ENCODE measurements at regions not wholly inside any gene's neighbourhood (a gene's known extent, or its start where the extent isn't known, plus 50 kb on each side); places are given as distances from the start of the nearest gene placed in this dataset.

GRCh38 chr6:163695414-163695864 lies 280.9 kb downstream of the QKI start:
- Histone ChIP-seq H4K20me1 (no peaks in the 10 kb centered on the region), H3K9me3 (replicated peaks in 1 of 11) (0 out of 22 replicates have a peak, but pooled peaks cover 0 to 7% (median 0%) of the 10 kb centered on the region in 11 experiments), H3K27ac (no peak overlapping the region), H3K36me3 (no peaks in the 10 kb centered on the region), H3K9ac (no peak overlapping the region), H3K4me3 (no peak overlapping the region), H3K4me1 (peaks cover 0 to 41% (median 5%) of the 10 kb centered on the region in 10 experiments; a peak in 10 of 20 replicates), H3K4me2 (peak overlapping the region in 4 of 11 experiments; percentile 30 to 86 (median 66); a peak in 7 of 22 replicates), H3K27me3 (no peaks in the 10 kb centered on the region)
- TF ChIP-seq Cebpa-rat (IDR thresholded peaks at IDR 0.05), result no peak

DNA sequence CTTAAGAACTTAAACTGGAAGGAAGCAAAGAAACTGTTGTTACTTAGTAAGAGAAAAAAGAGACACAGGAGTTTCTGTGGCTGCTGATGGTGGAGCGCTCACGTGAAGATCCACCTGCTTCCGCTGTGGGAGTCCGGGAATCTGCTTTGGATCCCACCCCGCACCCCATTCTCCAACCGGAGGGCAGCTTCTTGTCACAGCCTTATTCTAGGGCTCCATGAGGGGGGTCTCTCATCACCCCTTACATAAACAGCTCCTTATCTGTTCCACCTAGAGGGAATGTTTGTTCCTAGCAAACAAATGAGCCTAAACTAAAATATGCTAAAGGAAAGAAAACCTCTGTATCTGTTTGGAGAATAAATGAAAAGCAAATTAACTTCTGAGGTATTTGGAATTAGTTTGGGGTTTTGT lies 280.5 kb downstream of the QKI start:
- Histone ChIP-seq H4K20me1 (no peaks in the 10 kb centered on the region), H3K9ac (no peak overlapping the region), H3K36me3 (no peaks in the 10 kb centered on the region), H3K27me3 (no peaks in the 10 kb centered on the region), H3K27ac (no peak overlapping the region), H3K4me3 (no peak overlapping the region), H3K4me2 (no peak overlapping the region; a peak in 1 of 22 replicates), H3K4me1 (peaks cover 0 to 39% (median 5%) of the 10 kb centered on the region in 10 experiments; a peak in 10 of 20 replicates), H3K9me3 (replicated peaks in 1 of 11) (0 out of 22 replicates have a peak, but pooled peaks cover 0 to 7% (median 0%) of the 10 kb centered on the region in 11 experiments)
- TF ChIP-seq Cebpa-rat (IDR thresholded peaks at IDR 0.05), result no peak

GRCh38 chr6:163694072-163694471 lies 279.6 kb downstream of the QKI start:
- Histone ChIP-seq H3K36me3 (no peaks in the 10 kb centered on the region), H3K9ac (no peak overlapping the region), H3K4me1 (peaks cover 0 to 39% (median 5%) of the 10 kb centered on the region in 10 experiments; a peak in 10 of 20 replicates), H3K4me3 (no peak overlapping the region), H4K20me1 (no peaks in the 10 kb centered on the region), H3K4me2 (no peak overlapping the region), H3K27ac (no peak overlapping the region), H3K9me3 (replicated peaks in 1 of 11) (0 out of 22 replicates have a peak, but pooled peaks cover 0 to 7% (median 0%) of the 10 kb centered on the region in 11 experiments), H3K27me3 (no peaks in the 10 kb centered on the region)
- TF ChIP-seq Cebpa-rat (IDR thresholded peaks at IDR 0.05), result no peak

DNA sequence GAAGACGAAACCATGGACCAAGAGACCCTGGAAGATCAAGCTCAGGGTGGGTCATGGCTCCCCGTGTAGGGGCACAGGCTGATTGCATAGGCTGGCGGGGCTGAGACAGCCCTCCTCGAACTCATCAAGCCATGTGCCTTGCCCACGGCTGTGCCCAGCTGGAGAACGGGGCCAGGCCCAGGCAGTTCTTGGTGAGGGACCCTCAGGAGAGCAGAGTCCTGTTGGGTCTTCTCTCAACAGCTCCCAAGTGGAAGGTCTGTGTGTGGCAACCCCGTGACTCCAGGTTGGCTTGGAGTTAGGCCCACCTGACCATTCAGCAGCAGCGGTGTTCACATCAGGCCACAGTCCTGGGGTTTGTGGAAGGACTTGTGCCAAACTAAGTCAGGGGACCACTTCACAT lies 276.5 kb downstream of the QKI start:
- Histone ChIP-seq H3K36me3 (no peaks in the 10 kb centered on the region), H3K27ac (no peak overlapping the region), H3K9me3 (replicated peaks in 1 of 11) (0 out of 22 replicates have a peak, but pooled peaks cover 0 to 7% (median 0%) of the 10 kb centered on the region in 11 experiments), H3K4me1 (peaks cover 0 to 11% (median 2%) of the 10 kb centered on the region in 10 experiments; a peak in 10 of 20 replicates), H4K20me1 (no peaks in the 10 kb centered on the region), H3K4me2 (no peak overlapping the region), H3K9ac (no peak overlapping the region), H3K27me3 (no peaks in the 10 kb centered on the region), H3K4me3 (no peak overlapping the region)
- TF ChIP-seq Cebpa-rat (IDR thresholded peaks at IDR 0.05), result no peak

DNA sequence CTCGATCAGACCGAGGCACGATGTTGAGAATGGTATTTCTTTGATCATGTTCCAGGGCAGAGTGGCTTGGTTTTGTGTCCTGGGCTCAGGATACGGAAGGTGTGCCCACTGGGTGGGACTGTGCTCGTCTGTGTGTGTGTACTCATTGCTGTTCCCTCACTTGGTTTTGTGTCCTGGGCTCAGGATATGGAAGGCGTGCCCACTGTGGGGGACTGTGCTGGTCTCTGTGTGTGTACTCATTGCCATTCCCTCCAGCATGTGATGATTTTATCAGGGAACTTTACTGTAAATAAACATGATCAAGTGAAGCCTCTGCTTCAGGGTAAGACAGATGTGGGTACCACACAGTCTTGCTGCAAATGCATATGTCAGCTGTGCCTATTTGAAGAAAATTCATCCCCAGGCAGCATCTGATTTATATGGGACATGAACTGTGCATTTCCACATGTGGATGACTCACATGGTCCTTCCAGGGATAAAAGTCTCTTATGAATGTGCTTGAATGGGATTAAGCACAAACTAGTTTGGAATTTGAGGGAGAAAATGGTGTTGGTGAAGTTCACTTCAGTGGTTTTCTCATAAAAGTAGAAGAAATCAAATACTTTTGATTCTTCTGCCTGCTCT lies 274.3 kb downstream of the QKI start:
- Histone ChIP-seq H3K4me2 (no peak overlapping the region), H3K9me3 (replicated peaks in 1 of 11) (peaks cover 0 to 2% (median 0%) of the 10 kb centered on the region in 11 experiments; a peak in 2 of 22 replicates), H3K9ac (no peak overlapping the region), H3K4me3 (no peak overlapping the region), H3K4me1 (peaks cover 0 to 19% (median 15%) of the 10 kb centered on the region in 10 experiments; a peak in 16 of 20 replicates), H3K27me3 (no peaks in the 10 kb centered on the region), H4K20me1 (no peaks in the 10 kb centered on the region), H3K36me3 (no peaks in the 10 kb centered on the region), H3K27ac (no peak overlapping the region)
- TF ChIP-seq Cebpa-rat (IDR thresholded peaks at IDR 0.05), result no peak

DNA sequence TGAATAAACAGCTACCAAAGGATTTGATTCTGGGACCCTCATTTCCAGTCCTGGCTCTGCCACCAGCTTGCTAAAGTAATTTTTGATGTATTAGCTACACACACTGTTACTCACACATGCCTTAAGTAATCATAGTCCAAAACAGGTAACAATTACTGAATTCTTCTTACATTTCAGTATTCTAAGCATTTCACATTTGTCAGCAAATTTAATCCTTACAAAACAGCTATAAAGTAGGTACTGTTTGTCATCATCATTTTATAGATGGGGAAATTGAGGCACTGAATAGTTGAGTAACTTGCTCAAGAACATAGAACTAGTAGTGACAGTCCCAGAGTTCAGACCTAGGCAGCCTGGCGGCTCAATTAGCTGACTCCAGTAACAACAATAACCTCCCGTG lies 272.6 kb downstream of the QKI start:
- Histone ChIP-seq H3K4me2 (no peak overlapping the region), H3K4me3 (no peak overlapping the region), H3K9me3 (replicated peaks in 1 of 11) (peaks cover 0 to 5% (median 0%) of the 10 kb centered on the region in 11 experiments; a peak in 4 of 22 replicates), H3K27ac (no peak overlapping the region), H3K27me3 (no peaks in the 10 kb centered on the region), H3K36me3 (no peaks in the 10 kb centered on the region), H3K4me1 (peaks cover 0 to 20% (median 15%) of the 10 kb centered on the region in 10 experiments; a peak in 16 of 20 replicates), H3K9ac (no peak overlapping the region), H4K20me1 (no peaks in the 10 kb centered on the region)
- no peak for TF ChIP-seq Cebpa-rat (IDR thresholded peaks at IDR 0.05)

- no peaks in the 10 kb centered on the region for H3K27me3 ChIP-seq
- TF ChIP-seq Cebpa-rat (IDR thresholded peaks at IDR 0.05), result no peak
- H3K4me2 ChIP-seq, result no peak overlapping the region
Observed at GRCh38 chr6:163686301-163686700, 271.8 kb downstream of the QKI start.

DNA sequence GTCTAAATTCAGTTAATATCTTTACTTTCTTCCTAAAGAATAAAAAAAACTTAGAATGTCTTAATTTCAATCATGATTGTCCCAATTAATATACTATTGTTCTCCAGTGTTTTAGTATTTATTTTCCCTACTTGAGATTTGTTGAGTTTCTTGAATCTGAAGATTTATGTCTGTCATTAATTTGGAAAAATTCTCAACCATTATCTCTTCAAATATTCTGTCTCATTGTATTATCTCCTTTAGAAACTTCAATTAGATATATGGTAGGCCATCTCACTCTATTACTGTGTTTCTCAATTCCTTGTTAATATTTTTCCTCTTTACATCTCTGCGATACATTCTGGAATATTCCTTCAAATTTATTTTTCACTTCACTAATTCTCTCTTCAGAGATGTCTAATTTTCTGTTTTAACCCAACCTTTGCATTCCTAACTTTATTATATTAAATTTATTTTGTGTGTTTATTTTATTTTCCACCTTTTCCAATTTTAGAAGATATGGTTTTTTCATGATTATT lies 268.6 kb downstream of the QKI start:
- no peak for TF ChIP-seq Cebpa-rat (IDR thresholded peaks at IDR 0.05)
- no peak overlapping the region for H3K27ac ChIP-seq
- H3K4me3 ChIP-seq, result no peak overlapping the region
- H3K9ac ChIP-seq, result no peak overlapping the region
- no peaks in the 10 kb centered on the region for H4K20me1 ChIP-seq
- H3K4me2 ChIP-seq, result no peak overlapping the region
- H3K9me3 ChIP-seq (replicated peaks in 1 of 11), result peaks cover 0 to 5% (median 0%) of the 10 kb centered on the region in 11 experiments; a peak in 4 of 22 replicates
- H3K36me3 ChIP-seq, result no peaks in the 10 kb centered on the region
- peaks cover 5 to 31% (median 22%) of the 10 kb centered on the region in 10 experiments; a peak in 18 of 20 replicates for H3K4me1 ChIP-seq
- H3K27me3 ChIP-seq, result no peaks in the 10 kb centered on the region

More at GRCh38 chr6:163686301-163686700, 271.8 kb downstream of the QKI start:
- H3K27ac ChIP-seq, result no peak overlapping the region
- peaks cover 0 to 5% (median 0%) of the 10 kb centered on the region in 11 experiments; a peak in 4 of 22 replicates for H3K9me3 ChIP-seq (replicated peaks in 1 of 11)
- no peaks in the 10 kb centered on the region for H4K20me1 ChIP-seq
- H3K9ac ChIP-seq, result no peak overlapping the region
- H3K4me3 ChIP-seq, result no peak overlapping the region
- H3K4me1 ChIP-seq, result peaks cover 0 to 20% (median 15%) of the 10 kb centered on the region in 10 experiments; a peak in 18 of 20 replicates
- no peaks in the 10 kb centered on the region for H3K36me3 ChIP-seq

DNA sequence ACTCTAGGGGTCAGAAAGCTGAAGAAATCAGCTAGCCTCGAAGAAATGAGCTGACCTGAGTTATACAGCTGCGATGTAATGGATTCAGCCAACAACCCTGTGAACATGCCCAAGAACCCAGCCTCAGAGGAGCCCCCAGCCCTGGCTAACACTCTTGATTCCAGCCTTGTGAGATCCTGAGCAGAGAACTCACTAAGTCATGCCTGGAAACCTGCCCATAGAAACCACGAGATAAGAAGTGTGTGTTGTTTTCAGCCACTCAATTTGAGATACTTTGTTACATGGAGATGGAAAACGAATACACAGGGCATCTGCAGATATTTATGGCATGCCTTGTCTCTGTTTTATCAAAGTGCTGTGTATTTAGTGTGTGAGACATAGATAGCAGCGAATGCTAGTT lies 265.2 kb downstream of the QKI start:
- Histone ChIP-seq H3K27ac (0 out of 22 replicates have a peak overlapping the region, but pooled peaks of 1 of the 11 experiments have one; percentile 16), H4K20me1 (no peaks in the 10 kb centered on the region), H3K27me3 (no peaks in the 10 kb centered on the region), H3K9me3 (replicated peaks in 1 of 11) (peaks cover 0 to 16% (median 4%) of the 10 kb centered on the region in 11 experiments; a peak in 9 of 22 replicates), H3K4me2 (peak overlapping the region in 10 of 11 experiments; percentile 15 to 49 (median 27); a peak in 14 of 22 replicates), H3K4me1 (peaks cover 5 to 21% (median 14%) of the 10 kb centered on the region in 10 experiments; a peak in 18 of 20 replicates), H3K36me3 (no peaks in the 10 kb centered on the region), H3K9ac (no peak overlapping the region), H3K4me3 (no peak overlapping the region)
- no peak for TF ChIP-seq Cebpa-rat (IDR thresholded peaks at IDR 0.05)

All from BLaER1 treated with 17β-estradiol and CSF1 and Interleukin-3, amounts not matched to agents 10 nM and 100 nM (cell line).